Upper lobe of left lung (tissue), 6 donors: ENCODE measurements at regions not wholly inside any gene's neighbourhood (a gene's known extent, or its start where the extent isn't known, plus 50 kb on each side); places are given as distances from the start of the nearest gene placed in this dataset.

ENCODE experiments used
- ATAC-seq, 2 donors: fragments of 200-7000 bp; cut with Tn5 transposase; one replicate each; pipeline ENCODE4 v1.9.1; 2022; ENCODE audit warnings: mild to moderate bottlenecking in 2 of 2, moderate library complexity in 2 of 2; ENCODE audit not compliant: low FRiP score in 2 of 2
- DNase-seq, 2 donors: peaks; one replicate each; pipeline ENCODE4 v3.0.0-alpha.2; 2019 to 2020
- H3K27ac ChIP-seq, 4 donors: fragments of 200-600 bp; sonication (generic); one replicate each; pipeline ENCODE4 v1.5.1; 2016 to 2019
- H3K27me3 ChIP-seq, 4 donors: fragments of 200-600 bp; sonication (generic); one replicate each; pipeline ENCODE4 v1.5.1; 2017 to 2019
- H3K36me3 ChIP-seq, 4 donors: fragments of 200-600 bp; sonication (generic); one replicate each; pipeline ENCODE4 v1.5.1; 2016 to 2019
- H3K4me1 ChIP-seq, 4 donors: fragments of 200-600 bp; sonication (generic); one replicate each; pipeline ENCODE4 v1.5.1; 2018 to 2019
- H3K4me3 ChIP-seq, 4 donors: fragments of 200-600 bp; sonication (generic); one replicate each; pipeline ENCODE4 v1.5.1; 2017 to 2019; ENCODE audit warnings: mild to moderate bottlenecking in 2 of 4, moderate library complexity in 1 of 4
- H3K9me3 ChIP-seq, 4 donors: fragments of 200-600 bp; sonication (generic); one replicate each; pipeline ENCODE4 v1.5.1; 2018 to 2019
- CTCF ChIP-seq, 6 experiments: fragments of 450-650 bp in 4 of 6; fragments of 200-600 bp in 2 of 6; sonication (generic) in 2 of 6; IDR thresholded peaks; one replicate each; pipeline ENCODE4 v1.5.1; 2016 to 2019; ENCODE audit warnings: antibody characterized with exemption in 6 of 6
- EP300 ChIP-seq, 4 donors: sonication (generic); formaldehyde crosslinking; IDR thresholded peaks; one replicate each; pipeline ENCODE4 v1.5.1; 2017; ENCODE audit warnings: antibody characterized with exemption in 4 of 4, control low read depth in 2 of 4
- POLR2A ChIP-seq, 4 donors: fragments of 450-650 bp; IDR thresholded peaks; one replicate each; pipeline ENCODE4 v1.5.1; 2016 to 2017; ENCODE audit warnings: antibody characterized with exemption in 4 of 4, mild to moderate bottlenecking in 2 of 4
- POLR2AphosphoS5 ChIP-seq, 2 donors: sonication (generic); formaldehyde crosslinking; IDR thresholded peaks; one replicate each; pipeline ENCODE4 v1.5.1; 2017; ENCODE audit warnings: antibody characterized with exemption in 2 of 2
- WGBS, 2 donors: methylation state at CpG; one replicate each; pipeline ENCODE4 v1.1.5; 2017 to 2018; 5-methylcytosine and 5-hydroxymethylcytosine counted together
- donor health status: DM: no; HTN: no; CAD: no; lungs with moderate emphysema.
- donor health status: DM: no; HTN: yes; CAD: no; lungs with severe emphysema.

DNA sequence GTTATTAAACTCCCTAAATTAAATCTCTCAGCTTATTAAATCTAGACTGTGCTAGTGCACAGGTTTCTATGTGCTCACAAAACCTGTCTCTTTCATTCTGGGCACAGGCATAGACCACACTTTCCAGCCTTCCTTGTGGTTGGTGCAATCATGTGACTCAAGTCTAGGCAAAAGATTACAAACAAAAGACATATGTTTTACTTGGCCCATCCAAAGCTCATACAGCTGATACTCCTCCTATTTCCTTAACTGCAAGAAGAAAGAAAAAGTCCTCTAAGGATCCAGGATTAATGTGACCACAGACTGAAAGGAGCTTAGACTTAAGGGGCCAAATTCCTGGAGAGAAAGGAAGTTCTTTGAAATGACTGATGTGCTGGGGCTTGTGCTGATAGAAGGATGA lies 731.3 kb upstream of the RAB6C start:
- no peaks in the 10 kb centered on the region for H3K27me3 ChIP-seq

DNA sequence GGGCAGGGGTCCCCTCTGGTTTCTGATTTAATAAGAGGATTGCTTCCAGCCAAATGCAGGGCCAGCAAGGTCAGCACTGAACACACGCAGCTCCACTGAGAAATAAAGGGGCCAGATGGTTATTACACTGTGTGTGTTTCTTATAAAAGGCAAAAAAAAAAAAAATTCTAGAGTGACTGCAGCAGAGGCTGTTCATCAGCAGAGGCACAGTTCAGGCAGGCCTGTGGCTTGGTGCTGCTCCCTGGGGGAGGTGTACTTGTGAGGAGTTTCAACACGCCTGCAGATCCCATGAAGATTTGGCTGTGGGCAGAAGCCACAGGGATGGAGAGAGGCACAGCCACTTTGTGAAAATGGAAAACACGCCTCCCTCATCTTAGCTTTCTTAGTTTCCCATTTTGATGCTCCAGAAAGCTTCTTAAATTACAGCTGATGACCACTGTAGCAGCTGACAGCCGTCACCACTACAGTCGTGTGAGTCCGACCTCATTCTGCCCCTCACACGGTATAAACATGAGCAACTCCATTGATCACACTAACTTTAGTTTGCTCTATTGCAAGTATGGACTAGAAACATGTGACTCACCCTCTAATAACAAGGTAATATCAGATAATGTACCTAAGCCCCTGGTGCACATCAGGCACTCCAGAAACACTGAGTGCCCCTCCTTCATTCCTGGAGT lies 726.5 kb upstream of the RAB6C start:
- 77 to 83% methylated on average over 7 of the region's 7 CpGs for WGBS, 2 donors
- TF ChIP-seq EP300 (IDR thresholded peaks at IDR 0.05) (no peak), POLR2AphosphoS5 (IDR thresholded peaks at IDR 0.05) (no peak), CTCF (IDR thresholded peaks at IDR 0.05) (no peak), POLR2A (IDR thresholded peaks at IDR 0.05) (no peak)
- ATAC-seq (no peak), DNase-seq (no peak)
- H3K36me3 ChIP-seq: no peaks in the 10 kb centered on the region
- no peak overlapping the region for H3K27ac ChIP-seq
- no peaks in the 10 kb centered on the region for H3K9me3 ChIP-seq
- H3K27me3 ChIP-seq: no peaks in the 10 kb centered on the region
- H3K4me3 ChIP-seq: no peak overlapping the region
- no peaks in the 10 kb centered on the region for H3K4me1 ChIP-seq

More for the DNA sequence above, 731.3 kb upstream of the RAB6C start:
- no peak for ATAC-seq
- no peaks in the 10 kb centered on the region for H3K36me3 ChIP-seq
- H3K27ac ChIP-seq: no peak overlapping the region
- no peaks in the 10 kb centered on the region for H3K4me1 ChIP-seq
- DNase-seq: no peak
- H3K9me3 ChIP-seq: peaks cover 0 to 4% (median 0%) of the 10 kb centered on the region in 4 donors
- no peak for TF ChIP-seq POLR2A (IDR thresholded peaks at IDR 0.05)
- TF ChIP-seq CTCF (IDR thresholded peaks at IDR 0.05): no peak
- no peak for TF ChIP-seq POLR2AphosphoS5 (IDR thresholded peaks at IDR 0.05)
- no peak for TF ChIP-seq EP300 (IDR thresholded peaks at IDR 0.05)
- no peak overlapping the region for H3K4me3 ChIP-seq

DNA sequence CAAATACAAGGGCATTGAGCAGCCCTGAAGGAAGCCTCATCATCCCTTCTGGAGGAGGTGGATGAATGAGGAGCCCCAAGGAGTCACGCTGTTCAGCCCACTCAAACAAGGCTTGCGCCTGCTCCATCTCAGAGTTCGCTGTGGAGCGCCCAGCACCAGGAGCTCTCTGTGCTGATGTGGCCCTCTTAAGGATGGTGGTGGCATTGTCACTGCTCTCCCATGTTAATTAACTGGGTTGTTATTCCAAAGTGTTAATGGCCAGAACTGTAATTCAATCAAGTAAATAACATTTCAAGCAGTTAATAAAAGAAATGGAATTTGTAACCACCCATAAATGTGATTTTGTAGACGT lies 726.0 kb upstream of the RAB6C start:
- Histone ChIP-seq H3K4me1 (no peaks in the 10 kb centered on the region), H3K36me3 (no peaks in the 10 kb centered on the region), H3K4me3 (no peak overlapping the region), H3K27ac (no peak overlapping the region), H3K27me3 (no peaks in the 10 kb centered on the region), H3K9me3 (peaks cover 0 to under 1% (median 0%) of the 10 kb centered on the region in 4 donors)
- WGBS, 2 donors: 33 to 62% methylated on average over 5 of the region's 5 CpGs
- DNase-seq (no peak), ATAC-seq (peak in 1 of 2 donors; percentile 39)
- TF ChIP-seq POLR2AphosphoS5 (IDR thresholded peaks at IDR 0.05) (no peak), CTCF (IDR thresholded peaks at IDR 0.05) (peak in 3 of 6 experiments; percentile 8 to 21 (median 14))

GRCh38 chr2:129254718-129255117 lies 724.7 kb upstream of the RAB6C start:
- no peaks in the 10 kb centered on the region for H3K27me3 ChIP-seq
- WGBS, 2 donors: 80 to 88% methylated on average over 4 to 5 of the region's 5 CpGs
- no peaks in the 10 kb centered on the region for H3K36me3 ChIP-seq

More at GRCh38 chr2:129254718-129255117, 724.7 kb upstream of the RAB6C start:
- H3K27ac ChIP-seq: no peak overlapping the region
- TF ChIP-seq POLR2AphosphoS5 (IDR thresholded peaks at IDR 0.05) (no peak), CTCF (IDR thresholded peaks at IDR 0.05) (no peak), EP300 (IDR thresholded peaks at IDR 0.05) (no peak), POLR2A (IDR thresholded peaks at IDR 0.05) (no peak)
- H3K4me1 ChIP-seq: no peaks in the 10 kb centered on the region
- ATAC-seq: peak in 1 of 2 donors; percentile 20
- no peak for DNase-seq
- no peak overlapping the region for H3K4me3 ChIP-seq
- peaks cover 0 to 8% (median 6%) of the 10 kb centered on the region in 4 donors for H3K9me3 ChIP-seq
